ENCODE measurements at regions not wholly inside any gene's neighbourhood (a gene's known extent, or its start where the extent isn't known, plus 50 kb on each side); places are given as distances from the start of the nearest gene placed in this dataset.

DNA sequence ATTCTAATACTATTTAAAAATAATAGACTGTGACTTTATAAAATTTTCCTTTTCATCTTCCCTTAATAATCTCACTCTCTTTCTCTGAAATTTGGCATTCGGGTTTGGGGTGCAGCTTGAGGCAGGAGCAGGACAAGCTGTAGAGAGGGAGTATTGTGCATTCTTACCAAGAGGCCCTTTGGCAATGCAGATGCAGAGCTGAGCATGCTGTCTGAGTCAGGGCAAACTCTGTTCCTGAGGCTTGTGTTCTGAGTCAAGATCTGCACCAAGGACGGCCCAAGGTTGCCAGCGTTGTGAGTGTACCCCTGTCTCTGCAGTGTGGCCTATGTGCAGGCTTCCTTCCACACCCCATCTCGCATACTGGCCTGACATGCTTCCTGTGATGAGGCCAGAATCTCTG lies 343.8 kb upstream of the FRG2C start:
- TF ChIP-seq, protein P1, sequence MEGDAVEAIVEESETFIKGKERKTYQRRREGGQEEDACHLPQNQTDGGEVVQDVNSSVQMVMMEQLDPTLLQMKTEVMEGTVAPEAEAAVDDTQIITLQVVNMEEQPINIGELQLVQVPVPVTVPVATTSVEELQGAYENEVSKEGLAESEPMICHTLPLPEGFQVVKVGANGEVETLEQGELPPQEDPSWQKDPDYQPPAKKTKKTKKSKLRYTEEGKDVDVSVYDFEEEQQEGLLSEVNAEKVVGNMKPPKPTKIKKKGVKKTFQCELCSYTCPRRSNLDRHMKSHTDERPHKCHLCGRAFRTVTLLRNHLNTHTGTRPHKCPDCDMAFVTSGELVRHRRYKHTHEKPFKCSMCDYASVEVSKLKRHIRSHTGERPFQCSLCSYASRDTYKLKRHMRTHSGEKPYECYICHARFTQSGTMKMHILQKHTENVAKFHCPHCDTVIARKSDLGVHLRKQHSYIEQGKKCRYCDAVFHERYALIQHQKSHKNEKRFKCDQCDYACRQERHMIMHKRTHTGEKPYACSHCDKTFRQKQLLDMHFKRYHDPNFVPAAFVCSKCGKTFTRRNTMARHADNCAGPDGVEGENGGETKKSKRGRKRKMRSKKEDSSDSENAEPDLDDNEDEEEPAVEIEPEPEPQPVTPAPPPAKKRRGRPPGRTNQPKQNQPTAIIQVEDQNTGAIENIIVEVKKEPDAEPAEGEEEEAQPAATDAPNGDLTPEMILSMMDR (IDR thresholded peaks at IDR 0.05) = no peak
- TF ChIP-seq POLR2A (IDR thresholded peaks at IDR 0.05) = no peak
